H1 (cell line): ENCODE measurements at regions not wholly inside any gene's neighbourhood (a gene's known extent, or its start where the extent isn't known, plus 50 kb on each side); places are given as distances from the start of the nearest gene placed in this dataset.

Experiments used
- HDAC2 ChIP-seq, 2 experiments: fragments of 300-600 bp in 1 of 2; sonication (generic) in 1 of 2; IDR thresholded peaks; 2 replicates each; pipeline ENCODE4 v1.6.1; 2011 to 2012; ENCODE audit warnings: low read depth in 2 of 2, low read length in 2 of 2, mild to moderate bottlenecking in 2 of 2, moderate library complexity in 2 of 2, borderline replicate concordance in 1 of 2, inconsistent platforms in 1 of 2
- MAFK ChIP-seq: IDR thresholded peaks from 2 replicates; pipeline ENCODE4 v1.6.1; 2012; ENCODE audit warnings: low read depth, mild to moderate bottlenecking, improper control_type of control experiment, low read length
- POLR2A ChIP-seq, 2 experiments: IDR thresholded peaks; 1 replicate in 1 of 2; 2 replicates in 1 of 2; pipeline ENCODE4 v1.6.1; 2011; ENCODE audit warnings: low read depth in 2 of 2, low read length in 2 of 2, mild to moderate bottlenecking in 2 of 2; ENCODE audit errors: control extremely low read depth in 1 of 2
- SIX5 ChIP-seq: IDR thresholded peaks from 2 replicates; pipeline ENCODE4 v1.6.1; 2011; ENCODE audit warnings: mild to moderate bottlenecking, low read depth, low read length

GRCh38 chr14:97283005-97283403, 485.8 kb downstream of the VRK1 start (continued):
- TF ChIP-seq SIX5 (no peak), HDAC2 (IDR thresholded peaks at IDR 0.05; ENCODE audit: borderline replicate concordance in 1 of 2, low read depth in 2 of 2, low read length in 2 of 2) (no peak), MAFK (no peak), POLR2A (IDR thresholded peaks at IDR 0.05; ENCODE audit: control extremely low read depth in 1 of 2, low read depth in 2 of 2, low read length in 2 of 2) (no peak)
